ENCODE measurements at regions not wholly inside any gene's neighbourhood (a gene's known extent, or its start where the extent isn't known, plus 50 kb on each side); places are given as distances from the start of the nearest gene placed in this dataset.

GRCh38 chr6:159623156-159623555 lies 69.9 kb downstream of the SOD2 start:
- no peaks in the 10 kb centered on the region for H3K79me2 ChIP-seq (ENCODE audit: insufficient read depth, low read length)
- H3K27ac Mint-ChIP-seq, result no peak overlapping the region
- TF ChIP-seq CTCF (IDR thresholded peaks at IDR 0.05), result no peak

GRCh38 chr6:159620947-159621346 lies 72.1 kb downstream of the SOD2 start:
- Histone ChIP-seq H3K9me3 (replicated peaks in 1 of 2; ENCODE audit: control insufficient read depth in 1 of 2, insufficient read depth in 1 of 2, low read length in 2 of 2) (peaks cover 8 to 10% of the 10 kb centered on the region in 2 donors), H2AFZ (ENCODE audit: insufficient read depth, low read depth, low read length, poor library complexity, severe bottlenecking) (no peak overlapping the region), H3K27ac (ENCODE audit: low read depth in 1 of 2, low read length in 2 of 2) (no peak overlapping the region), H3K4me2 (replicated peaks; ENCODE audit: extremely low read depth, low read length, poor library complexity, severe bottlenecking) (no peak overlapping the region), H3K4me1 (ENCODE audit: control insufficient read depth in 1 of 2, insufficient read depth in 2 of 2, low read length in 2 of 2) (no peaks in the 10 kb centered on the region), H3K36me3 (replicated peaks in 1 of 2; ENCODE audit: control insufficient read depth in 1 of 2, insufficient read depth in 2 of 2, low read length in 2 of 2) (no peaks in the 10 kb centered on the region), H3K79me2 (ENCODE audit: insufficient read depth, low read length) (no peaks in the 10 kb centered on the region), H3K9ac (ENCODE audit: insufficient read depth, low read length, poor library complexity, severe bottlenecking) (no peak overlapping the region), H3K27me3 (ENCODE audit: control insufficient read depth in 2 of 2, insufficient read depth in 2 of 2, low read length in 2 of 2) (no peaks in the 10 kb centered on the region), H4K20me1 (ENCODE audit: insufficient read depth, low read length) (no peaks in the 10 kb centered on the region), H3K4me3 (replicated peaks in 1 of 3; ENCODE audit: low read depth in 2 of 3, low read length in 3 of 3) (no peak overlapping the region)
- no peak overlapping the region for H3K4me3 Mint-ChIP-seq
- H3K36me3 Mint-ChIP-seq, result no peaks in the 10 kb centered on the region
- no peak for TF ChIP-seq CTCF (IDR thresholded peaks at IDR 0.05)
- no peak overlapping the region for H3K27ac Mint-ChIP-seq
- no peaks in the 10 kb centered on the region for H3K4me1 Mint-ChIP-seq
- intact Hi-C loops (cut with micrococcal nuclease), result no loop called here
- H3K27me3 Mint-ChIP-seq (ENCODE audit: low read depth in 3 of 3), result peaks cover 2 to 6% (median 3%) of the 10 kb centered on the region in 3 donors
- no CpG with 5 or more reads among the region's 1 CpG for WGBS (ENCODE audit: insufficient coverage)
- no peak for DNase-seq
- H3K9me3 Mint-ChIP-seq, result peaks cover 7 to 19% (median 16%) of the 10 kb centered on the region in 7 donors

More at GRCh38 chr6:159623156-159623555, 69.9 kb downstream of the SOD2 start:
- intact Hi-C loops (cut with micrococcal nuclease), result no loop called here
- DNase-seq, result no peak
- no peaks in the 10 kb centered on the region for H3K4me1 ChIP-seq (ENCODE audit: control insufficient read depth in 1 of 2, insufficient read depth in 2 of 2, low read length in 2 of 2)
- H3K27me3 ChIP-seq (ENCODE audit: control insufficient read depth in 2 of 2, insufficient read depth in 2 of 2, low read length in 2 of 2), result no peaks in the 10 kb centered on the region
- no peak overlapping the region for H3K4me3 ChIP-seq (replicated peaks in 1 of 3; ENCODE audit: low read depth in 2 of 3, low read length in 3 of 3)
- Mint-ChIP-seq H3K4me3 (no peak overlapping the region), H3K36me3 (no peaks in the 10 kb centered on the region), H3K9me3 (peaks cover 0 to 9% (median 3%) of the 10 kb centered on the region in 7 donors), H3K27me3 (ENCODE audit: low read depth in 3 of 3) (peaks cover 0 to 5% (median 3%) of the 10 kb centered on the region in 3 donors), H3K4me1 (no peaks in the 10 kb centered on the region)
- H3K4me2 ChIP-seq (replicated peaks; ENCODE audit: extremely low read depth, low read length, poor library complexity, severe bottlenecking), result no peak overlapping the region
- H2AFZ ChIP-seq (ENCODE audit: insufficient read depth, low read depth, low read length, poor library complexity, severe bottlenecking), result no peak overlapping the region
- H3K9me3 ChIP-seq (replicated peaks in 1 of 2; ENCODE audit: control insufficient read depth in 1 of 2, insufficient read depth in 1 of 2, low read length in 2 of 2), result no peaks in the 10 kb centered on the region
- H3K27ac ChIP-seq (ENCODE audit: low read depth in 1 of 2, low read length in 2 of 2), result no peak overlapping the region
- H3K36me3 ChIP-seq (replicated peaks in 1 of 2; ENCODE audit: control insufficient read depth in 1 of 2, insufficient read depth in 2 of 2, low read length in 2 of 2), result no peaks in the 10 kb centered on the region
- H4K20me1 ChIP-seq (ENCODE audit: insufficient read depth, low read length), result no peaks in the 10 kb centered on the region
- 100% methylated on average over 2 of the region's 5 CpGs for WGBS (ENCODE audit: insufficient coverage)
- no peak overlapping the region for H3K9ac ChIP-seq (ENCODE audit: insufficient read depth, low read length, poor library complexity, severe bottlenecking)

Measured in CD14-positive monocyte (primary cell).